ENCODE measurements at regions not wholly inside any gene's neighbourhood (a gene's known extent, or its start where the extent isn't known, plus 50 kb on each side); places are given as distances from the start of the nearest gene placed in this dataset.

DNA sequence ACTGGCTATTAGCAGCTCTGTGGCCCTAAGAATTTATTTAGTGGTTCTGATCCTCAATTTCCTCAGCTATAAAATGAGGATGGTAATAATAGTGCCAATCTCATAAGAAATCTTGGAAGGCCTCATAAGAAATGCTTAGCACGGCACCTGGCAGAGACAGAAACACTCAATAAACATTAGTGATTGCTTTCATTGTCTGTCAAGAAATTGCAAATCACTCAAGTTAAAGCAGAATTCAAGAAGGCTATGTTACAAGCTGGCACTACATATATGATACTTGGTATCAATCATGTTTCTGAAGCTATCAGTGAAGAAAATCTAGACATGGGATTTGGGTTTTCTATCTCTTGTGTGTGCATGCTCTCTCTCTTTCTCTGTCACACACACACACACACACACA lies 267.7 kb upstream of the KCNIP4 start:
- TF ChIP-seq CTCF (IDR thresholded peaks at IDR 0.05) (no peak), POLR2AphosphoS5 (IDR thresholded peaks at IDR 0.05) (no peak), POLR2A (IDR thresholded peaks at IDR 0.05) (no peak)
